Adrenal gland (tissue), 5 donors: ENCODE measurements at regions not wholly inside any gene's neighbourhood (a gene's known extent, or its start where the extent isn't known, plus 50 kb on each side); places are given as distances from the start of the nearest gene placed in this dataset.

Experiments used
- POLR2A ChIP-seq, 2 donors: fragments of 450-650 bp; IDR thresholded peaks; one replicate each; pipeline ENCODE4 v1.6.1; 2017; ENCODE audit warnings: antibody characterized with exemption in 2 of 2, mild to moderate bottlenecking in 2 of 2, moderate library complexity in 1 of 2
- TF ChIP-seq, protein P1 (sequence below), 6 experiments: fragments of 450-650 bp in 4 of 6; fragments of 200-600 bp in 2 of 6; sonication (generic) in 1 of 6; IDR thresholded peaks; 1 replicate in 5 of 6; 2 replicates in 1 of 6; pipeline versions ENCODE4 v1.5.1 to v1.8.0; 2016 to 2021; ENCODE audit warnings: antibody characterized with exemption in 6 of 6, mild to moderate bottlenecking in 2 of 6, moderate library complexity in 1 of 6
- donor health status: DM: no; HTN: no; CAD: no.

DNA sequence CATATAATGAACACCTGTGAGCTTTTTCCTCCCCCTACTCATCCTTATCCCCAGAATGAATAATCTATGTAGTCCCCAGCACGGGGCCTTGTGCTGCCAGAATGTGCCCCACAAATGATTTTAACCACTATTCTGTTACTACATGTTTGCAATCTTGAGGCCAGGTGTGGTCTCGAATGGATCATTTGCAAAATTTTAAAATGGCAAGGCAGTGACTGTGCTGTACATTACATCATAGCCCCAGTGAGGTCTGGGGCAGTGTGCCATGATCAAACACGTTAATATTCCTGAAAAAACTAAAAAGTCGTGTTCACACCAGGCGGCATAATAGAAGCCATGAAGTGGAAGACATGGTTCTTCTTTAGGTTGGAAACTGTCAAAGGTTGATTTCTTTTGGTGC is 479.9 kb upstream of the EEF2KMT start:
- TF ChIP-seq, protein P1, sequence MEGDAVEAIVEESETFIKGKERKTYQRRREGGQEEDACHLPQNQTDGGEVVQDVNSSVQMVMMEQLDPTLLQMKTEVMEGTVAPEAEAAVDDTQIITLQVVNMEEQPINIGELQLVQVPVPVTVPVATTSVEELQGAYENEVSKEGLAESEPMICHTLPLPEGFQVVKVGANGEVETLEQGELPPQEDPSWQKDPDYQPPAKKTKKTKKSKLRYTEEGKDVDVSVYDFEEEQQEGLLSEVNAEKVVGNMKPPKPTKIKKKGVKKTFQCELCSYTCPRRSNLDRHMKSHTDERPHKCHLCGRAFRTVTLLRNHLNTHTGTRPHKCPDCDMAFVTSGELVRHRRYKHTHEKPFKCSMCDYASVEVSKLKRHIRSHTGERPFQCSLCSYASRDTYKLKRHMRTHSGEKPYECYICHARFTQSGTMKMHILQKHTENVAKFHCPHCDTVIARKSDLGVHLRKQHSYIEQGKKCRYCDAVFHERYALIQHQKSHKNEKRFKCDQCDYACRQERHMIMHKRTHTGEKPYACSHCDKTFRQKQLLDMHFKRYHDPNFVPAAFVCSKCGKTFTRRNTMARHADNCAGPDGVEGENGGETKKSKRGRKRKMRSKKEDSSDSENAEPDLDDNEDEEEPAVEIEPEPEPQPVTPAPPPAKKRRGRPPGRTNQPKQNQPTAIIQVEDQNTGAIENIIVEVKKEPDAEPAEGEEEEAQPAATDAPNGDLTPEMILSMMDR (IDR thresholded peaks at IDR 0.05): no peak
- TF ChIP-seq POLR2A (IDR thresholded peaks at IDR 0.05): no peak
